SH-SY5Y (cell line): ENCODE measurements at regions not wholly inside any gene's neighbourhood (a gene's known extent, or its start where the extent isn't known, plus 50 kb on each side); places are given as distances from the start of the nearest gene placed in this dataset.

ENCODE experiments used
- GATA2 ChIP-seq: IDR thresholded peaks from 2 replicates; pipeline ENCODE4 v1.6.1; 2011; ENCODE audit warnings: mild to moderate bottlenecking, low read depth, low read length
- GATA3 ChIP-seq: IDR thresholded peaks from 2 replicates; pipeline ENCODE4 v1.6.1; 2011; ENCODE audit warnings: low read depth, mild to moderate bottlenecking, low read length, moderate library complexity

GRCh38 chr19:29422047-29422446 lies 103.7 kb upstream of the VSTM2B start:
- TF ChIP-seq GATA2 (no peak), GATA3 (no peak)
